D721Med (cell line): ENCODE measurements at regions not wholly inside any gene's neighbourhood (a gene's known extent, or its start where the extent isn't known, plus 50 kb on each side); places are given as distances from the start of the nearest gene placed in this dataset.

ENCODE experiments used
- DNase-seq: peaks from one replicate; pipeline ENCODE4 v3.0.0; 2011; ENCODE audit warnings: low spot score; ENCODE audit not compliant: insufficient read length
- FAIRE-seq: peaks from 2 replicates; lab custom pipeline; 2011; peaks lifted over from hg19 to GRCh38; lab: Jason Lieb, UNC
- TF ChIP-seq, protein P1 (sequence below): IDR thresholded peaks from 2 replicates; pipeline ENCODE4 v1.5.1; 2012; ENCODE audit warnings: mild to moderate bottlenecking, control low read depth; ENCODE audit not compliant: insufficient read depth; ENCODE audit errors: missing control alignments

DNA sequence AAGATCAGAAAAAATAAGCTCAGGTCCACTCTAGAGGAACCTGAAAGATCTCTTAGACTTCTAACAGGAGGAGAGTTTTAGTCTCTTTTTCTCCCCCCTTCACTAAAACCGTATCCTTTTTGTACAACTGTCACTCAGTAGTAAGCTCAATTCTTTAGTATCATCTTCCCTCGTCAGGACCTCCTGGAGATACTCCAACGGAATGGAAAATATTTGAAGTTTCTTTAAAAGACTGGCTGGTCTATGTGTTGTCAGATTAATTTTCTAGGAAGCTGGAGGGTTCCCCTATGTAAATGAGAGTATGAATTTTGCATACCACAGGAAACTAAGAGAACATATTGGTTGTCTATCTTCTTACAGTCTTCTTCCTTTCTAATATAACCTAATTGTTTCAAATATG lies 747.7 kb upstream of the CBLB start:
- DNase-seq (no peak), FAIRE-seq (no peak)
- TF ChIP-seq, protein P1, sequence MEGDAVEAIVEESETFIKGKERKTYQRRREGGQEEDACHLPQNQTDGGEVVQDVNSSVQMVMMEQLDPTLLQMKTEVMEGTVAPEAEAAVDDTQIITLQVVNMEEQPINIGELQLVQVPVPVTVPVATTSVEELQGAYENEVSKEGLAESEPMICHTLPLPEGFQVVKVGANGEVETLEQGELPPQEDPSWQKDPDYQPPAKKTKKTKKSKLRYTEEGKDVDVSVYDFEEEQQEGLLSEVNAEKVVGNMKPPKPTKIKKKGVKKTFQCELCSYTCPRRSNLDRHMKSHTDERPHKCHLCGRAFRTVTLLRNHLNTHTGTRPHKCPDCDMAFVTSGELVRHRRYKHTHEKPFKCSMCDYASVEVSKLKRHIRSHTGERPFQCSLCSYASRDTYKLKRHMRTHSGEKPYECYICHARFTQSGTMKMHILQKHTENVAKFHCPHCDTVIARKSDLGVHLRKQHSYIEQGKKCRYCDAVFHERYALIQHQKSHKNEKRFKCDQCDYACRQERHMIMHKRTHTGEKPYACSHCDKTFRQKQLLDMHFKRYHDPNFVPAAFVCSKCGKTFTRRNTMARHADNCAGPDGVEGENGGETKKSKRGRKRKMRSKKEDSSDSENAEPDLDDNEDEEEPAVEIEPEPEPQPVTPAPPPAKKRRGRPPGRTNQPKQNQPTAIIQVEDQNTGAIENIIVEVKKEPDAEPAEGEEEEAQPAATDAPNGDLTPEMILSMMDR, result no peak

DNA sequence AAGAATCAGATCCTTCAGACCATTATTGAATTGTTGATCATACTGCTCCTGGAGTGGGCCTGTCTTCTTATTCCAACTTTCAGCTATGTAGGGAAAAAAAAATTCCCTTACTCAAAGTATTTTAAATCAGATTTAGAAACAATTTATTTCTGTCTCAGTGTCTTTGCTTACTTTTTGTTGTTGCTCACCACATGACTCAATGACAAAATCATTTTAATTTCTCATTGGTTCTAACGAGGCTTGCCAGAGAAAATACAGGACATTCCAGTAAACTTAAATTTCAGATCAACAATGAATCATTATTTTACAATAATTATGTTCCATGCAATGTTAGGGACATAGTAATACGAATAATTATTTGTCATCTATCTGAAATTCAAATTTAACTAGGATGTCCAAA lies 748.5 kb upstream of the CBLB start:
- TF ChIP-seq, protein P1, result no peak
- DNase-seq (no peak), FAIRE-seq (no peak)

DNA sequence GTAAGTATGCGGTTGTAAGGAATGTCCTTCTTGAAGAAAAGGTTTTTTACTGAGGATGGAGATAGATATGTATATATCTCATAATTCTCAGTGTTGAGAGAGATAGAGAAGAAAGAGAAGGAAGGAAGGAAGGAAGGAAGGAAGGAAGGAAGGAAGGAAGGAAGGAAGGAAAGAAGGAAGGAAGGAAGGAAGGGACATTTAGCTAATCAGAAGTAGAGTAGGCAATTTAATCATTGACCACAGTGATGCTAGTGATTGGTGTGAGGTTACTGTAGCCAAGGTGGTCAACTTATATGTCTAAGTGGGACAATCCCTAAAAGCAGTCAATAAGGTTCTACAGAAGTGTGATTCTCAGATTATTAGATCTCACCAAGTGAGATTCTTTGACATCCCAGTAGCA lies 751.8 kb upstream of the CBLB start:
- no peak for DNase-seq
- FAIRE-seq, result no peak
- TF ChIP-seq, protein P1, result no peak

GRCh38 chr3:106624154-106624553 lies 753.1 kb upstream of the CCDC54 start:
- TF ChIP-seq, protein P1, result no peak
- no peak for FAIRE-seq

GRCh38 chr3:106628407-106628806 lies 748.8 kb upstream of the CCDC54 start:
- FAIRE-seq, result no peak
- TF ChIP-seq, protein P1, result no peak
- DNase-seq, result no peak

More at GRCh38 chr3:106624154-106624553, 753.1 kb upstream of the CCDC54 start:
- DNase-seq, result no peak

GRCh38 chr3:106629215-106629832 lies 747.9 kb upstream of the CCDC54 start:
- DNase-seq (no peak), FAIRE-seq (no peak)
- TF ChIP-seq, protein P1, result no peak

GRCh38 chr3:106631373-106632108 lies 745.7 kb upstream of the CCDC54 start:
- DNase-seq (no peak), FAIRE-seq (no peak)
- TF ChIP-seq, protein P1, result no peak
